H9 (cell line): ENCODE measurements at regions not wholly inside any gene's neighbourhood (a gene's known extent, or its start where the extent isn't known, plus 50 kb on each side); places are given as distances from the start of the nearest gene placed in this dataset.

Experiments used
- DNase-seq: peaks from one replicate; pipeline ENCODE4 v3.0.0-alpha.2; 2017
- H2AFZ ChIP-seq: one replicate; pipeline ENCODE4 v1.6.1; 2013; ENCODE audit warnings: mild to moderate bottlenecking, low read length, control low read depth, moderate library complexity
- H2AK5ac ChIP-seq: 2 replicates; pipeline ENCODE4 v1.6.1; 2013; ENCODE audit warnings: low read length, control low read depth, mixed read lengths; ENCODE audit not compliant: insufficient read length
- H2BK120ac ChIP-seq: one replicate; pipeline ENCODE4 v1.6.1; 2013; ENCODE audit warnings: low read depth, mild to moderate bottlenecking, low read length, control low read depth, inconsistent platforms; ENCODE audit not compliant: poor library complexity, severe bottlenecking
- H2BK12ac ChIP-seq: 2 replicates; pipeline ENCODE4 v1.6.1; 2013; ENCODE audit warnings: low read length, control low read depth, mixed read lengths, low read depth; ENCODE audit not compliant: insufficient read length
- H2BK15ac ChIP-seq: 2 replicates; pipeline ENCODE4 v1.6.1; 2013; ENCODE audit warnings: low read depth, low read length, control low read depth
- H2BK20ac ChIP-seq: one replicate; pipeline ENCODE4 v1.6.1; 2013; ENCODE audit warnings: low read depth, mild to moderate bottlenecking, low read length, control low read depth, inconsistent platforms; ENCODE audit not compliant: poor library complexity, severe bottlenecking
- H2BK5ac ChIP-seq: 2 replicates; pipeline ENCODE4 v1.6.1; 2013; ENCODE audit warnings: low read length, control low read depth, mixed read lengths; ENCODE audit not compliant: insufficient read length
- H3K14ac ChIP-seq: 2 replicates; pipeline ENCODE4 v1.6.1; 2013; ENCODE audit warnings: low read length, control low read depth; ENCODE audit not compliant: insufficient read depth
- H3K18ac ChIP-seq: 2 replicates; pipeline ENCODE4 v1.6.1; 2013; ENCODE audit warnings: low read depth, mild to moderate bottlenecking, mixed read lengths, low read length, control low read depth; ENCODE audit not compliant: insufficient read length
- H3K23ac ChIP-seq: 2 replicates; pipeline ENCODE4 v1.6.1; 2013; ENCODE audit warnings: low read length, control low read depth, mixed read lengths, low read depth; ENCODE audit not compliant: insufficient read length
- H3K23me2 ChIP-seq: 2 replicates; pipeline ENCODE4 v1.6.1; 2013; ENCODE audit warnings: low read depth, mild to moderate bottlenecking, mixed read lengths, low read length, control low read depth; ENCODE audit not compliant: insufficient read length, poor library complexity, severe bottlenecking
- H3K27ac ChIP-seq: 2 replicates; pipeline ENCODE4 v1.5.1; 2013; ENCODE audit warnings: low read length, control low read depth, mixed read lengths, low read depth; ENCODE audit not compliant: insufficient read length
- H3K27me3 ChIP-seq: 2 replicates; pipeline ENCODE4 v1.6.1; 2013; ENCODE audit warnings: low read length, control low read depth, inconsistent platforms; ENCODE audit not compliant: insufficient read depth
- H3K4ac ChIP-seq: 2 replicates; pipeline ENCODE4 v1.6.1; 2013; ENCODE audit warnings: low read depth, mild to moderate bottlenecking, control low read depth, inconsistent platforms, low read length, moderate library complexity
- H3K4me1 ChIP-seq: 2 replicates; pipeline ENCODE4 v1.6.1; 2013; ENCODE audit warnings: low read length, control low read depth, inconsistent platforms; ENCODE audit not compliant: insufficient read depth
- H3K4me2 ChIP-seq: 2 replicates; pipeline ENCODE4 v1.6.1; 2013; ENCODE audit warnings: low read length, control low read depth, mixed read lengths; ENCODE audit not compliant: insufficient read length, insufficient read depth
- H3K56ac ChIP-seq: 2 replicates; pipeline ENCODE4 v1.6.1; 2013; ENCODE audit warnings: low read depth, mild to moderate bottlenecking, mixed read lengths, low read length, control low read depth; ENCODE audit not compliant: insufficient read length
- H3K79me1 ChIP-seq: 2 replicates; pipeline ENCODE4 v1.6.1; 2013; ENCODE audit warnings: low read depth, mild to moderate bottlenecking, moderate library complexity, low read length, control low read depth, inconsistent platforms; ENCODE audit not compliant: insufficient read depth, poor library complexity, severe bottlenecking
- H3K79me2 ChIP-seq: 2 replicates; pipeline ENCODE4 v1.6.1; 2013; ENCODE audit warnings: low read length, control low read depth, inconsistent platforms; ENCODE audit not compliant: insufficient read depth
- H3K9ac ChIP-seq: 2 replicates; pipeline ENCODE4 v1.6.1; 2013; ENCODE audit warnings: low read length, control low read depth, mixed read lengths; ENCODE audit not compliant: insufficient read length; ENCODE audit errors: extremely low read depth
- H3K9me3 ChIP-seq: one replicate; pipeline ENCODE4 v1.6.1; 2013; ENCODE audit warnings: low read depth, low read length, inconsistent platforms; ENCODE audit not compliant: control insufficient read depth
- H3T11ph ChIP-seq: one replicate; pipeline ENCODE4 v1.6.1; 2013; ENCODE audit warnings: mild to moderate bottlenecking, low read length, control low read depth, inconsistent platforms
- H4K20me1 ChIP-seq: one replicate; pipeline ENCODE4 v1.6.1; 2013; ENCODE audit not compliant: control insufficient read depth, insufficient read length, insufficient read depth
- H4K5ac ChIP-seq: 2 replicates; pipeline ENCODE4 v1.6.1; 2013; ENCODE audit warnings: low read depth, mild to moderate bottlenecking, mixed read lengths, low read length, control low read depth; ENCODE audit not compliant: insufficient read length
- H4K8ac ChIP-seq: replicated peaks from 2 replicates; pipeline ENCODE4 v1.6.1; 2013; ENCODE audit warnings: low read length, control low read depth, mixed read lengths, low read depth; ENCODE audit not compliant: insufficient read length
- H4K91ac ChIP-seq: 2 replicates; pipeline ENCODE4 v1.6.1; 2013; ENCODE audit warnings: low read depth, mild to moderate bottlenecking, moderate library complexity, mixed read lengths, low read length, control low read depth; ENCODE audit not compliant: insufficient read length
- H3K27ac Mint-ChIP-seq, 3 experiments: 2 replicates in 2 of 3; 3 replicates in 1 of 3; pipeline ENCODE4 v1.8.0; 2020 to 2021; ENCODE audit warnings: mixed read lengths in 3 of 3, mild to moderate bottlenecking in 1 of 3, moderate library complexity in 1 of 3
- H3K27me3 Mint-ChIP-seq: 2 replicates; pipeline ENCODE4 v1.8.0; 2021; ENCODE audit warnings: low read depth, mild to moderate bottlenecking, moderate library complexity, mixed read lengths
- H3K36me3 Mint-ChIP-seq, 3 experiments: 2 replicates in 2 of 3; 3 replicates in 1 of 3; pipeline ENCODE4 v1.8.0; 2020 to 2021; ENCODE audit warnings: low read depth in 3 of 3, mixed read lengths in 3 of 3; ENCODE audit not compliant: insufficient read depth in 1 of 3
- H3K4me1 Mint-ChIP-seq, 2 experiments: 2 replicates each; pipeline ENCODE4 v1.8.0; 2020; ENCODE audit warnings: mixed read lengths in 2 of 2
- H3K4me3 Mint-ChIP-seq, 2 experiments: 2 replicates in 1 of 2; 3 replicates in 1 of 2; pipeline ENCODE4 v1.8.0; 2020 to 2021; ENCODE audit warnings: mild to moderate bottlenecking in 2 of 2, mixed read lengths in 2 of 2, moderate library complexity in 1 of 2
- H3K9me3 Mint-ChIP-seq, 2 experiments: 2 replicates in 1 of 2; 3 replicates in 1 of 2; pipeline ENCODE4 v1.8.0; 2020; ENCODE audit warnings: mild to moderate bottlenecking in 2 of 2, mixed read lengths in 2 of 2, moderate library complexity in 1 of 2
- WGBS: extraction: QIAGEN DNeasy Blood & Tissue Kit; methylation state at CpG from one replicate; pipeline ENCODE4 v1.1.7; 2013; ENCODE audit warnings: missing lambda C conversion rate, low lambda C conversion rate, mixed read lengths; ENCODE audit not compliant: insufficient read length; ENCODE audit errors: extremely low coverage; 5-methylcytosine and 5-hydroxymethylcytosine counted together
- TF ChIP-seq, protein P1 (sequence below): fragments of 200-600 bp; sonication (generic); conservative IDR thresholded peaks from 3 replicates; pipeline ENCODE4 v1.8.0; 2021; ENCODE audit warnings: antibody characterized with exemption, mild to moderate bottlenecking

DNA sequence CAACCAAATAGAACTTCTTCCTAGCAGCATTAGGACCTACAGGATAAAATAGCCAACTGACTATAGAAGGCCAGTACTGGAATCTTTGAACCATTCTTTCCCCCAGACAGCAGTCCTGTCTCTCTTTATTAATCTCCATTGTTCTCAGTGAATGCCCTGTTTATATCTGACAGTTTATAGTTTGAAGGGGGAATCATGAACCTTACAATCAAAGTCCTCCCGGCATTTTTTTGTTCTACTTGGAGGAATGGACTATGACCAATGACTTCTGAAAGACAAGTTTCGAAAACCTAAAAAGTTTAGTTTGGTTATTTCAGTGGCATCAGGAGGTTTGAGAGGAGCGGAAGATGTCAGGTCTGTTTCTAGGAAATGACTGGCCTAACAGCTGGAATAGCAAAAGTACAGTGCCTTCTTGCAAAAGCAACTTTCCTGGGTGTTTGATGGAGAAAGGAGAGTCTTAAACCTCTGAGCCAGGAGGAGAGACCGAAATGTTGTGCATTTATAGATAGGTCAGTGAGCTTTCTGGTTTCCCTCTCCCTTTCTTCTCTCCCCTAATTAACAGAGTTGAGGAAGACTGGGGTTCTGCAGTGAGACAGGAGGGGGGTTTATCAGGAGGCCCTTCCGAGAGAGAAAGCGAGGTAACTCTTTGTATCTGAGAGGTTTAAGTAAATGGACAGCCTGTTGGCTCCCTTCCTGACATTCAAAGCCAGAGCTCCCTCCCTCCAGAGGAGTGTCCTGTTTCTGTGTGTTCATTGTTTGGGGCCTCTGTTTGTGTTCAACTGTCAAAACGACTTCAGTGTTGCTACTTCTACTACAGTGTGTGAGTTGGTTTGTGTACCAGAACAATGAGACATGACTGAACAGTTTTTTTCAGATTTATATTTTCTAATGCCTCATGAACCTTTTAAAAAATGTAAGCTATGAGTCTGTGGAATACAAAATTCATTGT lies 383.0 kb upstream of the RARB start:
- Mint-ChIP-seq H3K36me3 (peaks cover 0 to 10% (median 1%) of the 10 kb centered on the region in 3 experiments; a peak in 2 of 7 replicates), H3K4me1 (peaks cover 7 to 10% of the 10 kb centered on the region in 2 experiments), H3K4me3 (no peak overlapping the region), H3K27ac (no peak overlapping the region), H3K9me3 (peaks cover 0 to 3% of the 10 kb centered on the region in 2 experiments; a peak in 2 of 5 replicates), H3K27me3 (no peaks in the 10 kb centered on the region)
- no peaks in the 10 kb centered on the region for H3K79me2 ChIP-seq
- no peaks in the 10 kb centered on the region for H3K9me3 ChIP-seq
- no peak overlapping the region for H3K56ac ChIP-seq
- no peaks in the 10 kb centered on the region for H3K23me2 ChIP-seq
- no CpG with 5 or more reads among the region's 7 CpGs for WGBS
- no peak overlapping the region for H3K27ac ChIP-seq
- TF ChIP-seq, protein P1, sequence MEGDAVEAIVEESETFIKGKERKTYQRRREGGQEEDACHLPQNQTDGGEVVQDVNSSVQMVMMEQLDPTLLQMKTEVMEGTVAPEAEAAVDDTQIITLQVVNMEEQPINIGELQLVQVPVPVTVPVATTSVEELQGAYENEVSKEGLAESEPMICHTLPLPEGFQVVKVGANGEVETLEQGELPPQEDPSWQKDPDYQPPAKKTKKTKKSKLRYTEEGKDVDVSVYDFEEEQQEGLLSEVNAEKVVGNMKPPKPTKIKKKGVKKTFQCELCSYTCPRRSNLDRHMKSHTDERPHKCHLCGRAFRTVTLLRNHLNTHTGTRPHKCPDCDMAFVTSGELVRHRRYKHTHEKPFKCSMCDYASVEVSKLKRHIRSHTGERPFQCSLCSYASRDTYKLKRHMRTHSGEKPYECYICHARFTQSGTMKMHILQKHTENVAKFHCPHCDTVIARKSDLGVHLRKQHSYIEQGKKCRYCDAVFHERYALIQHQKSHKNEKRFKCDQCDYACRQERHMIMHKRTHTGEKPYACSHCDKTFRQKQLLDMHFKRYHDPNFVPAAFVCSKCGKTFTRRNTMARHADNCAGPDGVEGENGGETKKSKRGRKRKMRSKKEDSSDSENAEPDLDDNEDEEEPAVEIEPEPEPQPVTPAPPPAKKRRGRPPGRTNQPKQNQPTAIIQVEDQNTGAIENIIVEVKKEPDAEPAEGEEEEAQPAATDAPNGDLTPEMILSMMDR: no peak
- H2BK12ac ChIP-seq: no peak overlapping the region
- H3K4me1 ChIP-seq: no peaks in the 10 kb centered on the region
- H3K4ac ChIP-seq: no peak overlapping the region
- no peak overlapping the region for H2BK20ac ChIP-seq
- no peak overlapping the region for H2AK5ac ChIP-seq
- H2BK15ac ChIP-seq: no peak overlapping the region
- no peaks in the 10 kb centered on the region for H3K79me1 ChIP-seq
- H3T11ph ChIP-seq: no peak overlapping the region
- H4K91ac ChIP-seq: no peak overlapping the region
- no peak for DNase-seq
- no peak overlapping the region for H2BK5ac ChIP-seq
- H3K23ac ChIP-seq: no peak overlapping the region
- no peaks in the 10 kb centered on the region for H4K20me1 ChIP-seq
- no peak overlapping the region for H3K9ac ChIP-seq
- no peak overlapping the region for H3K4me2 ChIP-seq
- no peak overlapping the region for H4K5ac ChIP-seq
- no peak overlapping the region for H2AFZ ChIP-seq
- no peak overlapping the region for H4K8ac ChIP-seq
- no peak overlapping the region for H3K14ac ChIP-seq
- no peak overlapping the region for H2BK120ac ChIP-seq
- no peak overlapping the region for H3K18ac ChIP-seq
- no peaks in the 10 kb centered on the region for H3K27me3 ChIP-seq
